Stimulated activated naive CD4-positive, alpha-beta T cell treated with Interleukin-2 at 50 U/mL for 16 hours (primary cell): ENCODE measurements at regions not wholly inside any gene's neighbourhood (a gene's known extent, or its start where the extent isn't known, plus 50 kb on each side); places are given as distances from the start of the nearest gene placed in this dataset.
"Not testable (repeated sequence)": the region's sequence is repeated elsewhere in the genome, so short reads cannot be mapped to it uniquely, and the experiment has no call there.

Experiments
- DNase-seq: peaks from one replicate; lab custom pipeline; 2025; lab: John Stamatoyannopoulos, UW

DNA sequence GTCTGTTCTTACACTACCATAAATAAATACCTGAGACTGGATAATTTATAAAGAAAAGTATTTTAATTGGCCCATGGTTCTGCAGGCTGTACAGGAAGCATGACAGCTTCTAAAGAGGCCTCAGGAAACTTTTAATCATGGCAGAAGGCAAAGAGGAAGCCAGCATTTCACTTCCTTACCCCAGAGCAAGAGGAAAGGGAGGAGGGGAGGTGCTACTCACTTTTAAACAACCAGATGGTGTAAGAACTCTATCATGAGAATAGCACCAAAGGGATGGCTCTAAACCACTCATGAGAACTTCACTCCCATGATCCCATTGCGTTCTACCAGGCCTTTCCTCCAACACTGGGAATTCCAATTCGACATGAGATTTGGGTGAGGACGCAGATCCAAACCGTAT lies 344.4 kb upstream of the SLC39A10 start:
- no peak for DNase-seq

DNA sequence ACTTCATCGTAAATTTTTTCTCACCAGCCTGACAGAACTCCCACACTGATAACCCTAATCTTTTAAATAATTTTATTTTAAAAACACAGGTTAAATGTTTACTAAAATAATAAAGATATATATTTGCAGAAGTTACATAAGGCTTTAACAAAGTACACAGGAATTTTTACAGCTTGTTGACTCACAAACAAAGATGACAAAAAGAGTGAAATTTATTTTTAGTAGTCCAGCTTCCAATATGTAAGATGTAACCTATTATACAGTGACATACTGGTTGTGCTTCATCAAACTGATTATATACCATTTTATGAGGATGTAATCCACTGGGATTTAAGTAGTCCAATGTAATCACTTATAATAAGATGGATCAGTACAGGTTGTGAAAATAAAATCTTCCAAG lies 348.9 kb upstream of the SLC39A10 start:
- no peak for DNase-seq

DNA sequence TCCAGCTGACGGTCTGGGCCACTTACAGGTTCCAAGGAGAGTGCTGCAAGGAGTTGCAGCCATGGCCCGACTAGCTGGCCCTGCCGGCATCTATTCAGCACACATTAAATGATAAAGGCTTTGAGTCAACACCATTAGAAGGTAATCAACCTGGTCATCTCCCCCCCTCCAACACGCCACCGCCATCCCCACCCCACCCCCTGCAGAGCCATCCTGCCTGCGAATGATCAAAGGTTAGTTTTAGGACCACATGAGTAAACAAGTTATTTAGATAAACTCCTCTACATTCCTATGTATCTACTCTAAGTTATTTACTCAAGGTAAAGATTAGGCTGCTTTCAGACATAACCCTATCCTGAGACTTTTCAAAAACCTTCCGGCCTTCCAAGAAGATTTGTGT lies 349.3 kb upstream of the SLC39A10 start:
- DNase-seq: no peak

DNA sequence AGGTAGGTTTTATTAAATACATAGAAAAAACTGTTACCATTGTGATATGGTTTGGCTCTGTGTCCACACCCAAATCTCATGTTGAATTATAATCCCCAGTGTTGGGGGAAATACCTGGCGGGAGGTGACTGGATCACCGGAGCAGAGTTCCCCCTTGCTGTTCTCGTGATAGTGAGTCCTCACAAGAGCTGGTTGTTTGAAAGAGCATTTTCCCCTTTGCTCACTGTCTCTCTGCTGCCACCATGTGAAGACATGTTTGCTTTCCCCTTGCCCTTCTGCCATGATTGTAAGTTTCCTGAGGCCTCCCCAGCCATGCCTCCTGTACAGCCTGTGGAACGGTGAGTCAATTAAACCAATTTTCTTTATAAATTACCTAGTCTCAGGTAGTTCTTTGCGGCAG lies 352.7 kb upstream of the SLC39A10 start:
- no peak for DNase-seq

DNA sequence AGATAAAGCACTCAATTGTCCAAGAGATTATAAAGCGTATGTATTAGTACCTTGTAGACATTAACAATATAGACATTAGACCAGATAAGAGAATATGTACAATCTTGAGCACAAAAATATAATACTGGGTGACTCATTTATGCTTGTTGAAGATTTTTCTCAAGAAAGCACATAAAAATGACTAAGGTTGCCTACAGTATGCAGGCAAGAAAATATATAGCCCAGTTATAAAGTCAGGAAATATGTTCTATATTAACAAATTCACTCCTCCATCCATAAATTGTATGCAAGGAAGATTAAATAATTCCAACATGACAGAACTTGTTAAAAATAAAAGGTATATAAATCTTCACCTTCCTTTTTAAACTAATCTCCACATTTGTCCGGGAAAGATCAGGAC lies 356.4 kb upstream of the SLC39A10 start:
- no peak for DNase-seq

DNA sequence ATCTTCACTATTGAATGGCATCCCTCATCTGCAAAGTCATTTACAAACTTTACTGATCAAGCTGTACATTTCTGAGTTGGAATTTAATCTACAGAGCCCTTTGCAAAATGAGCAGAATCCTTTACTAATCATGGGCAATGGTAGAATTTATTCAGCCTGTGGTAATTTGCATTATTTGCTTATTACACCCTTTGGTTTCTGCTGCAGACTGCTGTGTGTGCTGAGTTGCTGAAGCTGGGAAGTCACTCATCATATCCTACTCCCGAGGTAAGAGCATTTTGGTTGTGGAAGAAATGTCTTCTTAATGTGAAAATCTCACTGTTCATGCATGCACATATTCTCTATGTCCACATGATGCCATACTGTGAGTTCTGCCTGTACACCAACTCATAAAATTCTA lies 357.4 kb upstream of the SLC39A10 start:
- DNase-seq: no peak

DNA sequence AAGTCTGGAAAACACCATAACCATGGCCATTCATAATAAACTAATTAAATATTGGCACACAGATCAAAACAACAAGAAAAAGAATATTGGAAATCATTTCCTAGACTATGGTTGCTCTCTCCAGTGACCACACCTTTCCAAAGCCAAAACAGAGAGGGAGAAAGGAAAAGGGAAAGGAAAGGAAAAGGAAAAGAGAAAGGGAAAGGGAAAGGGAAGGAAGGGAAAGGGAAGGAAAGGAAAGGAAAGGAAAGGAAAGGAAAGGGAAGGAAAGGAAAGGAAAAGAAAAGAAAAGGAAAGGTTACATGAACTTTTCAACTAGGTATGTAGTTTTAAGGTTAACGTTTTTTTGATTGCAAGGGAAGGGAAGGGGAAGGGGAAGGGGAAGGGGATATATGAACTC lies 360.5 kb upstream of the SLC39A10 start:
- DNase-seq: no peak

DNA sequence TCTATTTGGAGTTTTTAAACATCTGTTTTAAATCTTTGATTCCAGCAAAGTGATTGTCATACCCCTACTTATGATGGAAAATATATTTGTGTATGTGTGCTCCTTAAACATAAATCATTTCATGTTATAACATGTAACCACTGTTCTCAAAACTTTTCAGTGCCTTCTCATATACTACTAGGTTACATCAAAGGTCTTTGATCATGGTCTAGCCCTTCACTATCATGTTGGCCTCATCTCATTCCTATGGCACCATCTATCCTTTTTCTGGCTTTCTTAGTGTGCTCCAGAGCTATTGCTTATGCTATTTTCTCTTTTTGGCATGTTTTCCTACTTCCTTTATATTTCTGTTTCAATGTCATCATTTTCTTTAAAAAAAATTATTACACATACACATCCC lies 367.9 kb upstream of the SLC39A10 start:
- DNase-seq: no peak

DNA sequence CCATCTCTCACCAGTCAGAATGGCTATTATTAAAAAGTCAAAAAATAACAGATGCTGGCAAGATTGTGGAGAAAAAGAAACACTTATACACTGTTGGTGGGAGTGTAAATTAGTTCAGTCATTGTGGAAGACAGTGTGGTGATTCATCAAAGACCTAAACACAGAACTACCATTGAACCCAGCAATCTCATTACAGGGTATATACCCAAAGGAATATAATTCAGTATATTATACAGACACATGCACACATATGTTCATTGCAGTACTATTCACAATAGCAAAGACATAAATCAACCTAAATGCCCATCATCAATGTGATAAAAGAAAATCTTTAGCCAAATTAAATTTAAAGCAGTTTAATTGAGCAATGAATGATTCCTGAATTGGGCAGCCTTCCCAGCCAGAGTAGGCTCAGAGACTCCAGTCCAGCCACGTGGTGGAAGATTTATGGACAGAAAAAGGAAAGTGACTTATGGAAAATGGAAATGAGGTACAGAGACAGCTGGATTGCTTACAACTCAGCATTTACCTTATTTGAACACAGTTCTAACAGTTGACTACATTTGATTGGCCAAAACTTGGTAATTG lies 377.1 kb upstream of the SLC39A10 start:
- no peak for DNase-seq

DNA sequence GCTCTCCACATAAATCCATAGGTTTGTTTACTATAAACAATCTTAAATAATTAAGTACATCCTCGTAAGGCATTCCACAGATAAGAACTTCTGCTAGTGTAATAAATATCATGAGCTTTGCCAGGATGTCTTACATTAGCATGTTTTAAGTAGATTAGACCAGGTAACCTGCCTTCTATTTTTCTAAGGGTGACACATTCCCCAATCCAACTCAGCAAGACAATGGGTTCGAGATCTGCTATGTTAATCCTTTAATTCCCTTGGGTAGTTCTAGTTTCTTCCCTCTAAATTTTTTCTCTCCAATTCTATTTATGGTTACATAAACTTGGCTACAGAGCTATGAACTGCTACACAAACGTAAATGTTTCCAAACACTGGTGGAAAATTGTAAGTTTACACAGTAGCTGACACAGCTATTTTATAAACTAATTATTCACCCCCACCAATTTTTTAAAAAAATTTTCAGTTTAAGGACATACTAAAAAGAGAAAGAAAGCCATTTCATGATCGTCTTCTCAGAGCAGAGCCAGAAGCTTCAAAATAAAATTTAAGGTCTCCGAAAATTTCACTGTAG lies 386.5 kb upstream of the SLC39A10 start:
- no peak for DNase-seq

DNA sequence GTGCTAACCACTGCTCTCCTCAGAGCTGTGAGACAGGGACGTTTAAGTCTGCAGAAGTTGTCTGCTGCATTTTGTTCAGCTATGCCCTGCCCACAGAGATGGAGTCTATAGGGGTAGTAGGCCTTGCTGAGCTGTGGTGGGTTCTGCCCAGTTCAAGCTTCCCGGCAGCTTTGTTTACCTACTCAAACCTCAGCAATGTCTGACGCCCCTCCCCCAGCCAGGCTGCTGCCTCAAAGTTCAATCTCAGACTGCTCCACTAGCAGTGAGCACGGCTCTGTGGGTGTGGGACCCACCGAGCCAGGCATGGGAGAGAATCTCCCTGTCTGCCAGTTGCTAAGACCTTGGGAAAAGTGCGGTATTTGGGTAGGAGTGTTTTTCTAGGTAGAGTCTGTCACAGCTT lies 387.8 kb upstream of the SLC39A10 start:
- no peak for DNase-seq

DNA sequence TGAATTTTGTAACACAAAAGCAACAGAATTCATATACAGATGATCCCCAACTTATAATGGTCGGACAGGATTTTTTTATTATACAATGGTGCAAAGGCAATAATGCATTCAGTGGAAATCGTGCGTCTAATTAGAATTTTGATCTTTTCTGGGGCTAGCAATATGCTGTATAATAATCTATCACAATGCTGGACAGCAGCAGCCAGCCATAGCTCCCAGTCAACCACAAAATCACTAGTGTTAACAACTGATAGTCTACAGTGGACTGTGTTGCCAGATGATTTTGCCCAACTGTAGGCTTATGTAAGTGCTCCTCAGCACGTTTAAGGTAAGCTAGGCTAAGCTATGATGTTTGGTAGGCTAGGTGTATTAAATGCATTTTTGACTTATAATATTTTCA lies 399.0 kb upstream of the SLC39A10 start:
- no peak for DNase-seq

DNA sequence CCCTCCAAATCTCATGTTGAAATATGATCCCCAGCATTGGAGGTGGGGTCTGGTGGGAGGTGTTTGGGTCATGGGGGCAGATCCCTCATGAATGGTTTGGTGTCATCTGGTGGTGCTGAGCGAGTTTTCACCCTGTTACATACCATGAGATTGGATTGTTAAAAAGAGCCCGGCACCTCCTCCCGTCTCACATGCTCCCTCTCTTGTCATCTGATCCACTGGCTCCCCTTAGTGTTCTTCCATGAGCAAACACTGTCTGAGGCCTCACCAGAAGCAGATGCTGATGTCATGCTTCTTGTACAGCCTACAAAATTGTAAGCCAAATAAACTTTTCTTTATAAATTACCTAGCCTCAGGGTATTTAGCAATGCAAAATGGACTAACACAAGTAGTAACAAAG lies 405.0 kb upstream of the SLC39A10 start:
- DNase-seq: no peak

DNA sequence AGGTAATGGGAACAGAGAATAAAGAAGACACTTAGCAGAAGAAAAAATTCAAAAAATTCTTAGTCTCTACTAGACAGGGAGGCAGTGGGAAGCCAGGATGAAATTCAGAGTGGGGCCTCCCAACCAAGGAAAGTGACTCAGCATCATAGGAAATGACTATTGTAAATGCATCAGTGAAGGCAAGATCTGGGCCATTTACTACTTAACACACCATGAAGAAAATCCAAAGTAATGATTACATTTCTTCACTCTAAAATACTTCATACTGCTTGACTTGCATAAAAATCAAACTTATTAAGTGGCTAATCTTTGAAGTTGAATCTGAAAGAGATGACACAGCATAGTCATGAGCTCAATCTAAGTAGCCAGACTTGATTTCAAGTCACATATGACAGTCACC lies 405.8 kb upstream of the SLC39A10 start:
- DNase-seq: no peak

DNA sequence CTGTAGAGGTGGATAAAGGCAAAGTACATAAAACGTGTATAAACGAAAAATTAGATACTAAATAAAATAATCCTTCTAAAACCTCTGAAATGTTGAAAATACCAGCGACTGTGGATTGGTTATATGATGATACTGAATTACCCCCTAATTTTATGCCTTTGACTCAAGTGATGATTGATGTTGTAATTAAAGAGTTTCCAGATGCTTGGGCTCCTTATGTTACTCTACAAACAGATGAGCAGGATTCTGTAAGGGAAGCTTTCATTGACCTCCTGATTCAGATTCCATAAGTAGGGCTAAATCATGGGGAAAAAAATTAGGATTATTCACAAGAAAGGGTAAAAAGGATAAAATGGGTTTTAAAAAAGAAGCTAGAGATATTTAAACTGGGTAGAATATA lies 418.2 kb upstream of the SLC39A10 start:
- no peak for DNase-seq

DNA sequence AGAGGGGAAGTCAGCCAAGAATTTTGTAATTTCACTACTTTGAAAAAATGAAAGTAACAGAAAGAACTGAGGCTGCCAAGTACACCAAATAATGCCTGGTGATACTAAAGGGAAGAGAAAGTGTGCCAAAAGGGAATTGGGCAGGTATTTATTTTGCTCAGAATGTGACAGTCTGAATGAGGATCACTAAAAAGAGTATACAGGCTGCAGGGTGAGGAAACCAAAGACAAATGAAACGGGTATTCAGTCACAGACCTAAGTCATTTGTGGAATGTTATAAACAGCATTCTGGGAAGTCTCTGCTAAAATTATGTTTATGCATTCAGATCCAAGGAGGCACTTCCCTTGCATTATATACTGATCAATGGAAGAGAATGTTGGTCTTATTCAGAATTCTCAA lies 418.6 kb upstream of the SLC39A10 start:
- DNase-seq: no peak

DNA sequence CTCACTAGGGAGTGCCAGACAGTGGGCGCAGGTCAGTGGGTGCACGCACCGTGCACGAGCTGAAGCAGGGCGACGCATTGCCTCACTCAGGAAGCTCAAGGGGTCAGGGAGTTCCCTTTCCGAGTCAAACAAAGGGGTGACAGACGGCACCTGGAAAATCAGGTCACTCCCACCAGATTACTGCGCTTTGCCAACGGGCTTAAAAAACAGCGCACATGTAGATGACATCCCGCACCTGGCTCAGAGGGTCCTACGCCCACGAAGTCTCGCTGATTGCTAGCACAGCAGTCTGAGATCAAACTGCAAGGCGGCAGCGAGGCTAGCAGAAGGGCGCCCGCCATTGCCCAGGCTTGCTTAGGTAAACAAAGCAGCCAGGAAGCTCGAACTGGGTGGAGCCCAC lies 428.5 kb upstream of the SLC39A10 start:
- DNase-seq: not testable (repeated sequence)

DNA sequence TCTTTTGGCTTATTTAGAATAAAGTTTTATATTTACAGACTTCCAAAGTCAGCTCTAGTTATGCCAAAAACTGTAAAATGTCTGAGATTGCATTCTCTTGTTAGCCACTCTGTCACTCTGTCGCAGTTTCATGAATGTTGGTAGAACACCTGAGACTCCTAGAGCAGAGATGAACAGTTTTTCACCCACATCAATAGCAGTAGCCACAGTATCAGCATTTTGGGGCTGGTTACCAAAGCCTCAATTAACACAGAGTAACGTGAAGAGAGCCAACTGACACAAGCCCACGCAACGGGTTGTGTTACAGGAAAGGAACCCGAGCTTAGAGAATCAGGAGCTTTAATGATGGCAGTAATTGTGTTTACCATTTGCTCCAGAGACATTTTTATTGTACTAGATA lies 443.0 kb upstream of the SLC39A10 start:
- no peak for DNase-seq

DNA sequence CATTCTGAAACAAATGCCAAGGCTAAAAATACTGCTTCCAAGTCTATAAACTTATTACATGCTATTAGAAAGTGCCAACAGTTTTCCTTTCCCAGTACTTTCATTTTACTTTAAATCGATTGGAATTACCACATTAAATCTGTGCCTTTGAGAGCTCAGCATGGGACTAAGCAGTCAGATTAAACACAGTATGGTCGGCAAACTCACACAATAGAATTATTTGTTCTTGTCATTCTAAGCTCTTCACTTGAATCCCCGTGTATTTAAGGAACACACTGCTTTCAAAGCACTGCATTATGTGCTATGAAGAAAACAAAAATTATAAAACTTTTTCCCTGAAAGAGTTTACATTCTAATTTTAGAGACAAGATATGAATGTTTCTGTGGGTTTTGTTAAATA lies 444.4 kb upstream of the SLC39A10 start:
- DNase-seq: no peak

DNA sequence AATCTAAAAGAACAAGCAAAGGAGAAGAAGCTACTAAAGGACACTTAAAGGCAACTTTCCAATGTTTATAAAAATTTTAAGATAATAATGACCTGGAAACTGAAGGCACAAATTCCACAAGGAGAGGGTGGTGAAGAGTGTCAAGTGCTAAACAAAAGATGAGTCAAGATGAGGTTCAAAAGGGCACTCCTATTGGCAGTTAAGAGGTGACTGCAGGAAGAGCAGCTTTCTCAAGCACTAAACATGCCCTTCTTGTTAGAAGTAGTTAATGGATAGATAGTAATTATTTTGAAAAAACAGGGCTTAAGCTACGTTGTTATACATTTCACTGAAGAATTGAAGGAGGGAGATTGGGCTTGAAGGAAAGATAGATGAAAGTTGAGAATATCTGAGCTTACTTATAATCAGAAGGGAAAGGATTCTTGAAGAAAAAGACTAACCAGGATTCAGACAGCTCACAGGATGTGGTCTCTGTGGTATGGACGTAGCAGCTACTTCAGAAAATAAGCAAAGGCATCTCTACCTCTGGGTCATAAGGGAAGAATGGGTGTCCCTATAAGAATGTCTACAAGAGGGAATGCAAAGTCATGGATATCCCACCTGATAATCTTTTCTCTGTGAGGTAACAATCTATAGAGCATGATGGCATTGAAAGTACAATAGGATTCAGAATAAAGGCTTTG lies 454.7 kb upstream of the SLC39A10 start:
- no peak for DNase-seq

DNA sequence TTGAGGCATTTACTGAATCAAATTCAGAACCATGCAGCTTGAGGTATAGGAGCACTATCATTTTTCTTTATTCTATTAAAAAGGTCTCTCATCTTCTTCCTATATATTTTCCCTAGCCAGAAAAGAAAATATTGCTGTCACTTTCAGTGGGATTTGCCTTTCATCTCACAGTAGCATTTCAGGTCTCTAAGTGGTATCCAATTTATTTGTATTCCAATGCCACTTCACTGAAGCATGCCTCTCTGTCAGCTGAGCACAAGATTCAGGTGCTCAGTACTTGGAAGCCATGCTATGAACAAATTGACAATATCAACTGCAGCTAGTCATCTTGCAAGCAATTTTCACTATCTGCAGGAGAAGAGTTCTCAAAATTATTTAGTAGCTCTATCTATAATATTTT lies 457.2 kb upstream of the SLC39A10 start:
- DNase-seq: no peak

DNA sequence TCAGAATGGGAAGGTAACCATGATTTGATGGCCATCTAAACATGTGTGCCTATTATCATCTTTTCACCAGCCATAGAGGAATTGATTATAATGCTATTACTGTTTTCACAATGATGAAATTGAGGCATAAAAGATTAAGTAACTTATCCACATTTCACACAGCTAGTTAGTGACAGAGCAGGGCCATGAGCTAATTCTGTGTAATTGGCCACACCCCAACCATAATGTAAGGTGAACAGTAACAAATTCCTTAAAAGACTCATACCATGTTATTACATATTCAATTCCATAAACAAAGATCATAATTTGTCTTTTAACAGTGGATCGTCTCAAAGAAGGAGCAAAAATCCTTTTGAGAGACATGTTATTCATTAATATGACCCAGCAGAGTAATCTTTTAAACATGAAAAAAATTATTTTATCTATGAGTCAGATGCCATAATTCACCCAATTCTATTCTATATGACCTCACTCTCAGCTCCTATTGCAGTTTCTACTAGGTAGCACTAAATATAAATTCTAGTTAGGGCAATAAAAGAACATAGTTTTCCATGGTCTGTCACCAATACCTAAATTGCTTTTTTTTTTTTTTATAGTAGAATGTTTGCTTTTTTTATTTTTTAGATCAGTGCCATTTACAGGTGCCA lies 475.8 kb upstream of the SLC39A10 start:
- DNase-seq: no peak

DNA sequence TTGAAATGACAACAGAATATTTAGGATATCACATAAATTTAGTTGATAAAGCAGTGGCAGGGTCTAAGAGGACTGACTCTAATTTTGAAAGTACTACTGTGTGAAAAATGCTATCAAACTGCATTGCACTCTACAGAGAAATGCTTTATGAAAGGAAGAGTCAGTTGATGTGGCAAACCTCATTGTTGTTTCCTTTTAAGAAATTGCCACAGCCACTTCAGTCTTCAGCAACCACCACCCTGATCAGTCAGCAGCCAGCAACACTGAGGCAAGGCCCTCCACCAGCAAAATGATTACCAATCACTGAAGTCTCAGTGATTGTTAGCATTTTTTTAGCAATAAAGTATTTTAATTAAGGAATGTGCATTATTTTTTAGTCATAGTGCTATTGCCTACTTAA lies 488.7 kb upstream of the SLC39A10 start:
- DNase-seq: no peak

DNA sequence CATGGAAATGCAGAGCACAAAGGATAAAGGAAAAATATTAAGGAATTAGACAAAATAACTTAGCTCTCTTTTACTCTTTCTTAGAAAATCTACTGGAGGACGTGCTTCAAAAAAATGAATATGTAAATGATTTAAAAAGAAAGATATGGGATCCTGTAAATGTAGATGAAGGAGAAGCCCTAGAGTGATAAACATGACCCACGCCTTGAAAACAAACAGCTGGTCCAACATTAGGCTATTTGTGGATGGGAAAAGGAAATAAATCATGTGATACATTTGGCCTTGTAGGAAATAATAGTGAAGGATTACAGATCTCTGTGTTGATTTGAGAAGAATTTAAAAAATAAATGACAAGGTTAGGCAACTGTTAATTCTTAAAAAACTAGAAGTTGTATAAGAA lies 492.1 kb upstream of the SLC39A10 start:
- DNase-seq: no peak
